ENCODE measurements at regions not wholly inside any gene's neighbourhood (a gene's known extent, or its start where the extent isn't known, plus 50 kb on each side); places are given as distances from the start of the nearest gene placed in this dataset.

DNA sequence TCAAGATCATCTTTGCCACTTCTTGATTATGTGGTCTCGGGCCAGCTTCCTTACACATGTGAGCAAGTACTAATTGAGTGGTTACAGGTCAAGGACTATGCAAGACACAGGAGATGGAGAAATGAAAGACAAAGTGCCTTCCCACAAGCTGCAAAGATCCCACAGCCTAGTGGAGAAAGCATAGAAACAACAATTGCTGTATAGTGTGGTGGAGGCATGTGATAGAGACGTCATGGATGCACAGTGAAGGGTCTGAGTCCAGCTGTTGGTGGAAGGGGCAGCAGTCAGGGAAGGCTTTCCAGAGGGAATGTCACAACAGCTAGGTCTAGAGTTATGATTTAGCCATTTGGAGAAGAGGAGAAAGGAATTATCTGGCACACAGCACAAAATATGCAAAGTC lies 210.6 kb downstream of the KDR start:
- no peak for FAIRE-seq

DNA sequence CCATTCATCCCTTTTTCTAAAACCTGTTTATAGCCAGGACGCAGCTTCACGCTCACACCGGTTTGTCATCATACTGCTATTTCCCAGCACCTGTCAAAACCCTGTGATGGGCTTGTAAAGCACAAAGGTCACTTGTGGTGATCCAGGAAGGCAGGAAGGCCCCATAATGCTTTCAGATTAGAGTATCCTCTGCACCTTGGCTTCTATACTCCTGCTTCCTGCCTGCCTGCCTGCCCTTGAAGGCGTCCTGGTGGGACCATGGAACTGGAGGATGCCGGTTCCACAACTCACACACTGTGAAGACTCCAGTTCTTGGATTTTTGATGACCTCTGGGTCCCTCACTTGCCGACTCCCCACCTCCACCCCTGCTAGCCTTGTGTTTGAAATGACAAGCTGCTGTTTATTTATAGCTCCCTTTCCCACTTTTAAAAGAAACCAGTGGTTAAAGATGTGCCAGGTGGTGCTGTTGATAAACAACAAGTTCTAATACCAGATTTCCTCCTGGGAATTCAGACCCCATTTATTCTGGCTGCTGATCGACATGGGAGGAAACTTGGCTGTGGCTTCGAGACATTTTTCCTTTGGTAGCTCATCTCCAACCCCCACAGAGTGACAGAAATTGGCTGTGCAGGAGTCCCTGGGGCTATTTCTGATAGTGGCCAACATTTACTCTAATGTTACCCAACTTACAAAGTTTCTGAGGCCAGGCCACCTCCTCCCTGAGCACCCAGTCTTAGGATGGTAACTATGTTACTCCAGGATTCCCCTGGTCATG lies 211.5 kb downstream of the KDR start:
- FAIRE-seq = no peak

DNA sequence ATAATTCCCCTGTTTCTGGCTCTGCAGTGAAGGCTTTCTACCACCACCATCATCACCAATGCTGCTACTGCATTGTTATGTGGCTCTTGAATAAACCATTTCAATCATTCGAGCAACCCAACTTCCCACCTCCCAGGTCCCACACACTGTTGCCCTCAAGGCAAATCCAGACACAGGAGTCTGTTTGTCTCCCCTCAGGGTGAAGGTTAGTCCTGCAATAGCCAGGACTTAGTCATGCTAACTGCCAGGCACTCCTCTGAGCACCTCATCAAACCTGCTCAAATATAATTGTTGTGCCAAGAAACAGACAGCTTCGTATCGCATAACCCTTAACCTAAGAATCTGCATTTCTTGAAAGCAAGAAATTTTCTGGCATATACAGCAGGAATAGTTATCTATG lies 213.2 kb downstream of the KDR start:
- FAIRE-seq = no peak

DNA sequence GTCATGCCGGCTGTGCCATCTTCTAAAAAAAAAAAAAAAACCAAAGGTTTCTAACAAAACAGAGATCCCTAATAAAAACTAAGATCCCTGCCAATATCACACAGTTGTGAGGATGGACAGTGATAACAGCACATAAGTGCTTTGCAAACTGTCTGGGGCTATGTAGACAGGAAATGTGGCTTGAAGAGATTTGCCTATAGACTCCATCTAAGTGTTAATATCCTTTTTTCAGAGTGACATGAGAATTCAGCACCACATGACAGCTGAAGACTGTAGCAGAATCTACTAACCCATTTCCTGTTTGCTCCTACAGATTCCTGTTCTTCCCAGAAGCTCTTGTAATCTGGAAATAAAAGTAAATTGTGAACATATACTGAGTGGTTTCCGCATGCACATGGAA lies 215.4 kb downstream of the KDR start:
- no peak for FAIRE-seq

DNA sequence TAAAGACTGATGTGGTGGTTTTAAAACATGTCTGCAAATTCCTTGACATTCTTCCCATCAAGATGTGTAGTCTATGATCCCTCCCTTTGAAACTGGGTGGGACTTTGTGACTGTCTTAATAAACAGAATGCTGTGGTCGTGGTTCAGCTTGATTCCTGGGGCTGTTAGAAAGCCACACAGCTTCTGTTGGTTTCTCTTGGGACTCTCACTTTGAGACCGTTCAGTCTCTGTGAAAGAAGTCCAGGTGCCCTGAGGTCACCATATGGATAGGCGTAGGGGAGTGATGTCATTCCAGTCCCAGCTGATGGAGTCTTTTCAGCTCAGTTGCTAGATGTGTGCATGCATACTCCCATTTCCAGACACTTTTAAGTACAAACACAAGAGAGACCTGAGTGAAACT lies 216.6 kb downstream of the KDR start:
- no peak for FAIRE-seq

DNA sequence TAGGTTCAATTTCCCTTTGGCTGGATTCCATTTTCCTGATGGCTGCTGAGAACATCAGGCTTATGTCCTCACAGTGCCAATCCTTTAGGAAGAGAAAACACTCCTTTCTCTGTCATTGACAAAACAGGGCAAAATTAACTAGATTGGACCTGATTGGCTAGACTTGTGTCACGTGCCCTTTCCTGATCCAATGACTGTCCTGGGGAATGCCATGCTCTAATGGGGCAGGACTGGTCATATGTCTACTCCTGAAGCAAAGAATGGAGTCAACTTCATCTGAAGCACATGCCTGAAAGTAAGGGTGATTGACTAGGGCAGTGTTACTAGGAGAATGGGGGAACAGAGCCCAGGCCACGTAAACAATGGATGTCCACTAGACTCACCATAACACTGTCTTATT lies 220.4 kb downstream of the KDR start:
- FAIRE-seq = no peak

DNA sequence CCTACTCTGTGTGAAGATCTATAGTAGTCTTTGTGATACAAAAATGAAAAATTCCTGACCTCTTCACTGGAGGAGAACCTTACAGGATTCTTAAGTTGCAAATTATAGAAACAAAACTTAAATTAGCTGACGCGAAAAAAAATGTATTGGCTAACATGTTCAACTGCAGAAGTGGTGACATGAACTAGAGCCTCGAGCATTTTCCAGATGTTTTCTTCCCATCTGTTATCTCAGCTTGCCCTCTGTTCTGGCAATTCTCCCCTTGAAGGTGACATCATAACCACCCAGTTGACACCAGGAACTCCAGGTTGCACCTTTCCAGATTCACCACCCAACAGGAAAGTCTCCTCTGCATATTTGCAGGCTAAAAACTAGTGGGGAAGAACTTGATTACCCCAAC lies 222.4 kb downstream of the KDR start:
- no peak for FAIRE-seq

DNA sequence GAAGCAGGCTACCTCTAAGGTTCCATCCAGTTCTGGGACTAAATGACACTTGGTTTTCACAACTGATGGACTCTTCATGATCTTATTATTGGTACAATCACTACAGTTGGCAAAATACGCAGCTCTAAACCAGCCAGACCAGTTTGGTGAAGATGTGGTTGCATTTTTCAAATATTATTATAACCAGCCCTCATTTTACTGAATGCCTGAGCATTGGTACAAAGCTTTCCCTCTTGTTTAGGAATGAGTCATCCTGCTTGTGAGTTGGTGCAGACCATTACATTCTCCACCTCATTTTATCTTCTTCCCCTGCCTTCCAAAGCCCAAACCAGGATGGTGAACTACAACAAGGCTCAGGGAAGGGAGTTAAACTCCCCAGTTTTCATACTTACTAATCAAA lies 223.1 kb downstream of the KDR start:
- no peak for FAIRE-seq

DNA sequence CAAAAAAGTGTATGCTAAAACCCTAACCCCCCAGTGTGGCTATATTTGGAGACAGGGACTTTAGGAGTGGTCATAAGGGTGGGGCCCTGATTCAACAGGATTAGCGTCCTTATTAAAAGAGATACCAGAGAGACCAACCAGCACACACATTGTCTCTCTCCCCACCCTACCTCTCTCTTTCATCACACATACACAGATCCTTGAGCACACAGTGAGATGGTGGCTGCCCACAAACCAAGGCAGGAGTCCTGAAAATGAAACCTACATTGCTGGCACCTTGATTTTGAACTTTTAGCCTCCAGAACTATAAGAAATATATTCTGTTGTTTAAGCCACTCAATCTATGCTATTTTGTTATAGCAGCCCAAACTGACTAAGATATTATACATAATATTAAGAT lies 224.2 kb downstream of the KDR start:
- no peak for FAIRE-seq

DNA sequence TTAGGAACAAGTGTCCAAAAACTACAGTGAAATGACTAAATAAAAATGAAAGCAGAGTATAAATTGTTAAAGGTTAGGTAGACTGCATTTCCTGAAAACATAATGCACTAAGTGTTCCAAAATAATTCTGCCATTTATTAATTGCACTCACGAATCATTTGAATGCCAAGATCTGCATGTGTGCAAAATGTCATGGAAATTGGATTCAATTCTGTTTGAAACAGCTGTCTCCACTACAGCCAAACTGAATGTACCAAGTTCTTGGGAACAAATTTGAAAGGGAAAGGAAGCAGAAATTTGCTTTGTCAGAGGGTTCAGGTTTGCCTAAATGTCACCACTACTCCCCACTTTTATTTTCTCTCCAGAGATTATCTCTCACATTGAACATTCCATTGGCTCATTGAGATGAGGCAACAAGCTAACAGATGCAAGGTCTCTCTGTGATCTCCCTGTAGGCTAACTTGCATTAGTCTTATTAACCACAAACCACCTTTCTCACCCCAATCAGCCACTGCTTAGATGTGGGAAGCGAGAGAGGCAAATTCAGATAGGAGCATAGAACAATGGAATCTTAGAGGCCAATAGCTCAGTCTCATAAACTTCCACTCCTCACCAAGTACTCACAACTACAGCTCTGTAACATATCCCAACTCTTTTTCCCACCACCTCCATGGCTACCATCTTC lies 226.6 kb downstream of the KDR start:
- no peak for FAIRE-seq

DNA sequence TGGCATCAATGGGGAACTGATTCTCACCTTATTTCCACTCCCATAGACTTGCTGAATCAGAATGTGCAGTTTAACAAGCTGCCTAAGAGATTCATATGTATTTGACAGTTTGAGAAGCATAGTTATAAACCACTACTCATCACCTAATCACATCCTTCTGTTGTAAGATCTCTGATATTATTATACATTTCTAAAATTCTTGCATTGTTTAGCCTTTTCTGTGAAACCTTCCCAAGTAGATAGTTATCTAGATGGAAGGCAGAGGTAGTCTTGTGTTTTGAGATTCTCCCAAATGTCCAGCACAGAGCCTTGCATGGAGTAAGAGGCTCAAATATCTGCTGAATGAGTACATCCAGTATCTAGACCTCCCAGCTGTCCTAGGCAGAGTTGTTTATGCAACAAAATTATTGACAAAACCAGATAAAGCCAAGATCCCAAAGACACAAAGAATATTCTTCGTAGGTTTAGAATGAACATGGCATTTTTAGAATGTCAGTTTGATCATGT lies 227.3 kb downstream of the KDR start:
- no peak for FAIRE-seq

DNA sequence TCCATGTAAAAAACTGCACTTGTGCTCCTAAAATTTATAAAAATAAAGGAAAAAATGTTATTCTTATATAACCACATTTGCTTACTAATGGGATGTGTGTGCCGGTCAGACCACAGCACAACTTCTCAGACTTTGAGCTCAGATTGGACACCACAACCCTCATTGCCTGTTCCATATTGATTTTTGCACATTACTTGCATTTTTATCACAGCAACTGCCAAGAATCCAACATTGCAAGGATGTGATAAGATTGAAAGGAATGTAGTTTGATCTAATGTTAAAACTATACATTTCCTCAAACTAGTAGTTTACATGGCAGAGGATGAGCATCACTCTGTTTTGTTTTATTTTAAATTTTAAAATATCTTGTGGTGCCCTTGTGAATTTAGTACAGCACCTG lies 227.8 kb downstream of the KDR start:
- FAIRE-seq = no peak

DNA sequence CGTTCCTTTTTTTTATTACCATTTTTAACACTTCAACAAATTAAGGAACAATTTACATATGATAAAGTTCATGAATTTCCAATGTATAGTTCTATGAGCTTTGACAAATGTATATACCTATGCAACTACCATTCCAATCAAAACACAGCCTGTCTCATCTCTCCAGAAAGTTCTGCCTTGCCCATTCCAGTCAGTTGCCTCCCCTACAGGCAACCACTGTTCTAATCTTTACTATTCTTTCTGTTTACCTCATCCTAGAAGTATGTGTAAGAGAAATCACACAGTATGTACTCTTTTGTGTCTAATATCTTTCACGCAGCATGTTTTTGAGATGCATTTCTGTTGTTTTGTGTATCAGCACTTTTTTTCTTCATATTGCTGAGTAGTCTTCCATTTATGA lies 224.9 kb downstream of the KIT start:
- no peak for FAIRE-seq

DNA sequence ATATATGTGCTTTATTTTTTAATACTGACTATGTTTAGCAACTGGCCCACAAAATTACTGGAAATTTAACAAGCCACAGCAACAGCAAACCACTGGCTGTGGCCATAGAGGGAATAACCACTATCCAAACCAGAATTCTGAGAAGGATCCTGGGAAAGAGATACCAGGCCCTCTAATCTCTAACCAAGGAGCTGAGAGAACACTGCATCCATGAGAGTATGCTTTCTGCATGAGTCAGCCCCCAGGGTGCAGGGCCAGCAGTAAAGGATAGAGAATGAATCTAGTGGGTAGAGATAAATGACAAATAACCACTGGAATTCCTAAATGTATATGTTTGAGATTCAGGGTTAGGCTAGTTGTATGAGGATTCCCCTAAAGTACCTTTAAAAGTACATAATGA lies 221.8 kb downstream of the KIT start:
- FAIRE-seq = no peak

DNA sequence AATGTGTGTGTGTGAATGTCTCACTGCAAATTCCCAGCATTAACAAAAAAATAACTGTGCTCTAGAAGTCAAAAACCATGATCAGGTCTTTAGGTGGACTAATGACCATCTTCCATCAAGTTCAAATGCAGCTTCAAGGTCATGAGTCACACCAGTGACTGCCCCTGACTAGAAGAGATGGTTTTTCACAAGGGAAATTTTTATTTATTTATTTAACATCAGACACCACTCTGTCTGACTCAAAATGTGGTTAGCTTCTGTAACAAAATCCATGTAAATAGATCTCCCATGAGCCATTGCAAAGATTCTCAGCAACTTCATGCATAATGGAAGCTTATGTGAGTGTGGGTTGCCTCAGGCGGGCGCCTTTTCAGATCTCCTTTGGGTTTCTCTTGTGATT lies 219.2 kb downstream of the KIT start:
- FAIRE-seq = no peak

DNA sequence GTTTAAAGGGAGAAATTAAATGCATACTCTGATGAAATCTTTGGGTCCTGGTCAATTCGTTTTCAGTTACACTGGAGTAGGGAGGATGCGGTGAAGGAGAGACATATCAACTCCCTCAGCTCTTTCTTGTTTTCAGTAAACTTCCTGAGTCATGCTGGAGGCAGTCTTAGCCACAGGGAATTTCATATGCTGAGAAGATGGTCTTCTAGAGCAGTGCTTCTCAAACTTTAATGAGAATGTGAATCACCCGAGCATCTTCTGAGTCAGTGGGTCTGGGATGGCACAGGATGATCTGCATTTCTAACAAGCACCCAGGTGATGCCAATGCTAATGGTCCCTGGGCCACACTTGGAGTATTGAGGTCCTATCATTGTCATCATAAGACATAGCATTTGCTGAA lies 214.5 kb downstream of the KIT start:
- no peak for FAIRE-seq

DNA sequence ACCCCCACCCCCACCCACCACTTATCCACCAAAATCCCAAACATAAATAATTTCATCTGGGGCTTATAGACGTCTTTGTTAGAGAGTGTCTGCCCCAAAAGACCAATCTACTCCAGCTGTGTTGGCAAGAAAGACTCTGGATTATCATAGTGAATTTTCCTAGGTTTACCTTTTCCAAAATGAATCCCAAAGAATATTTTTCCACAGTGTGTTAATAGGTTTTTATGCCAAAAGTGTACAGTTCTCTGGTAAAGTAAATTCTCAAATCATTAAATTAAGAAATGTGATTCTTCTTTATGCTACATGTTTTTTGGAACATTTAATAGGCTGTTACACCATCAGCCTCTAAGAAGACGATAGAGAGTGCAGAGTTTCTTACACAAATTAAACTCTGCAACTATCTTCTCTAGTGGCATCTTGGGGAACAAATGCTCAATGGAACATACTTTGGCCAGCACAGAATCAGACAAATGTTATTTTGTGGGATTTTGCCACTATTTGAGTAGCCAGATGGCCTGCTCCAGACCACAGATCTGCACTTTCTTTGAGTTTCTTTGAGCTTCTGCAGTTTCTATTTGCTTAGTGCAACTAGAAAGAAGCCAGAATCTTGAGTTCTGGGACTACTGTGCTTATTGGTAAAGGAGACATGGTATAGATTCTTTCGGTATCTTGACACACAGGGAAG lies 206.0 kb downstream of the KIT start:
- no peak for FAIRE-seq

DNA sequence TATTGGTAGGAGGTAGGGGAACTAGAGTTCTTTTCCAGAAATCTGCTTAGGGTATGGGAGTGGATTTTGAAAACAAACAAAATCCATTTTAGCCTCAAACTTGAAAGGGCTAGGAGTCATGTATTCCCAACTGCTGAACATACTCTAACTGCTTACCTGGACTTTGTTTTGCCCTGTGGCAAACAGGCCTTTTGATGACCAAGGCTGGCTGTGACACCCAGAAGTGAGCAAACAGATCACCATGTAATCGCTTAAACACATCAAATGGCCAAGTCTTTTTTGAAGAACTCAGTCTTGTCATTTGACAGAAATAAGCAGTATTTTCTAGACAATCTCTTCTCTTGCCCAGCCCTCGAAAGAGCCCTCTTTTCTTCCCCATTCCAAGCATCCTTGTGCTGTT lies 203.4 kb downstream of the KIT start:
- no peak for FAIRE-seq

DNA sequence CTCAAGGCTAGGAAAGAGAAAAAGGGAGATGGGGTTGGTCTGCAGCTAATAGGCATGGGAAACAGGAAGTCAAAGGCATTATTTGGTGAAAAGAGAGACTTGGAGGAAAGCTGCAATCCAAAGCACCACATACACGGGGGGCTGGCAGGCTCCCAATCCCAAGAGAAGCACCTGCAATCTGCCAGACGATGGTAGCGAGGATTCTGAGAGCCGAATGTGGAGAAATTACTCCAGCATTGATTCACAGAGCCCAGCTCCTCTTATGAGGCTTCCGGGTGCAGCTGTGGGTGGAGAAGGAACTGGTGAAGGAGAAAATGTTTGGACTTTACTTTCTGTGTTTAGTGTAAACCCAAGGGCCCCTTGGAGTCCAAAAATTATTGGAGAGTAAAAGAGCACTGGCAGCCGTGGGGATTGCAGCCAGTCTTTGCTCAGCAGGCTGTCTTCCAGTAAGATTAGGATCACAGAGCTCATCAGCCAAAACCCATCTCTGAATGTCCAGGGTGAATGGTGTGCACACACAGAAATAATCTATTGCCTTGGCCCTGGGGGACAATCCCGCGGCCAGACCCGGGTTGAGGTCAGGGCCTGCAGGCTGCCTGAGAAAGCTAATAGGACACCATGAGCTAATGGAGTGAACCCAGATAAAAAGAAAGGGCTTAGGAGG lies 197.6 kb downstream of the KIT start:
- no peak for FAIRE-seq

DNA sequence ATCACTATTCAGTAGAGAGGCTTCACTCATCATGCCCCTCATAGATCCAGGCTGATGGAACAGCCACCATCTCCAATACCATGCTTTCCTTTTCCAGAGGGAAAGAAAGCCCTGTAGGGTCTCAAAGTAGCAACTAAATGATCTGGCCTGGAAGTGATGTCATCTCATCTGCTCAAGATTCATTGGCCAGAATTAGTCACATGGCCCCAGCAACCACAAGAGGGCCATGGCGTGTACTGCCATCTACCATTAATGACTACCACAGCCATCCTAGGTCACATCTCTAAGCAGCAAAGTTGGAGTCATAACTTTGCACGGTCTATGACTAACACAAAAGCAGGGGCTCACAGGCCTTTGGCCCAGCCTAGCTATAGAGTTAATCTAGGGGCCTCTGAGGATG lies 194.8 kb downstream of the KIT start:
- no peak for FAIRE-seq

DNA sequence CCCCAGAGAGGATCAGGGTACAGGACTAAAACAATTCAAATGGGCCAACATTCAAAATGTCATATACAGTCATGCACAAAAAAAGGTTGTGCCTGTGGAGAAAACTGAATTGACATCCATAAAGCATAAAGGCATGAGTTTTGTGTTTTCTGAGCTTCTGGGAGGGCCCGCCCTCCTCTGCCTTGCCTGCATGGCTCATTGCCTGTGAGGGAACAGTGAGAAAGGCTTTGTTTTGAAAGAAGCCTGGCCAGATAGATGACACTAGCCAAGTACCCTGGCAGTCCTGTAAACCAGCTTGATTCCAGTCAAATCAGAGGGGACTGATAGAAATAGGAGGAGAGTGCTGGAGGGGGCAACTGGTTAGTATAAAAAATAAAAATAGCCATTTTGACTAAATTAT lies 194.3 kb downstream of the KIT start:
- FAIRE-seq = no peak

DNA sequence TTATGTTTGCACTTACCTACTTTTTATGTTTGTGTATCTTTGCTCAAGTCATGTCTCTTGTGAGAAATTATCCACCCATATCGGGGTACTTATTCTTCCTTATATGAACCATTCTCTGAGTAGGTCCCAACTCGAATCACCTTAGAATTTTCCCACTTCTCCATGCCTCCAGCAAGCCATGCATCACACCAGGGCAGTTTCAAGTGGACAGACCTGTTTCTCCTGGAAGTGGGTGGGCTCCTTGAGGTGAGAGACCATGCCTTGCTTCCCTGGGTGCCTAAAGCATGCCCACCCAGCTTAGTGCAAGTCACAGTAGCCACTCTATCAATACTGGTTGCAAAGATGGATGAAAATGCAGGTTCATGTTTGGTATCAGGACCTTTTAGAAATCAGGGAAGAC lies 187.2 kb downstream of the KIT start:
- no peak for FAIRE-seq

DNA sequence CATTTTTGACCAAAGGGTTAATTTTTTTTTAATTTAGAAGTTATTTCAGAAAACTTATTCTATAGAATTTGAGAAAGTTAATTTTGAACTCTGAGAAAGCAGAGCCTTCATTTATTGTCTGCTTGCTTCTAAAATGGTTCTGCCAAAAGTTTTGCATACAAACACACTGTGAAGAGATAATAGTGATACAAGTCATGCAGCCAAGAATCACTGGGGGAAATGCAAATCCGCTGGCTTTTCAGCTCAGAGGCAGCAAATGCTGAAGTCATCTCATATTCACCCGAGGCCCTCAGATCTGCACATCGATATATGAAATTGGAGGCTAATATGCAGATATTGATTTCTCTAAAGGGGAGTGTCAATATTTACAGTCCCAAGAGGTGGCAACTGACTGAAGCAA lies 186.2 kb downstream of the KIT start:
- FAIRE-seq = no peak

Measured in endometrium (tissue), 2 donors.